ENCODE measurements at regions not wholly inside any gene's neighbourhood (a gene's known extent, or its start where the extent isn't known, plus 50 kb on each side); places are given as distances from the start of the nearest gene placed in this dataset.
"Not testable (repeated sequence)": the region's sequence is repeated elsewhere in the genome, so short reads cannot be mapped to it uniquely, and the experiment has no call there.

GRCh38 chr14:58904776-58905175 is 267.0 kb downstream of the DACT1 start:
- no peak for DNase-seq

- no peak for DNase-seq
Observed at GRCh38 chr14:58907803-58908202, 270.0 kb downstream of the DACT1 start.

DNA sequence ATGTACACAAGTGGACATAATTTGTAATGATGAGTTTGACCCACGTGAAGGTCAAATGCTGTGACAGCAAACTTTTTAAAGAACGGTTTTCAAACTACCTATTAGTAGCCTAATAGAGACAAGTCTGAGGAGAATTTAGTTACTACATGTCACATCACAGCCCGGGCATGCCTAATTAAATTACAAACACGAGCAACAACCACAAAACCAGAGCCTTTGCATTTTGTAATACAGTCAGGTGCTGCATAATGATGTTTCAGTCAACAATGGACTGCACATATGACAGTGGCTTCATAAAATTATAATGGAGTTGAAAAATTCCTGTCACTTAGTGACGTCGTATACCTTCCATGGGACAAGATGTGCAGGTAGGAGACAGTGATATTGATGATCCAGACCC is 274.5 kb downstream of the DACT1 start:
- DNase-seq: no peak

- no peak for DNase-seq
Observed at GRCh38 chr14:58912799-58913432, 275.2 kb downstream of the DACT1 start.

DNA sequence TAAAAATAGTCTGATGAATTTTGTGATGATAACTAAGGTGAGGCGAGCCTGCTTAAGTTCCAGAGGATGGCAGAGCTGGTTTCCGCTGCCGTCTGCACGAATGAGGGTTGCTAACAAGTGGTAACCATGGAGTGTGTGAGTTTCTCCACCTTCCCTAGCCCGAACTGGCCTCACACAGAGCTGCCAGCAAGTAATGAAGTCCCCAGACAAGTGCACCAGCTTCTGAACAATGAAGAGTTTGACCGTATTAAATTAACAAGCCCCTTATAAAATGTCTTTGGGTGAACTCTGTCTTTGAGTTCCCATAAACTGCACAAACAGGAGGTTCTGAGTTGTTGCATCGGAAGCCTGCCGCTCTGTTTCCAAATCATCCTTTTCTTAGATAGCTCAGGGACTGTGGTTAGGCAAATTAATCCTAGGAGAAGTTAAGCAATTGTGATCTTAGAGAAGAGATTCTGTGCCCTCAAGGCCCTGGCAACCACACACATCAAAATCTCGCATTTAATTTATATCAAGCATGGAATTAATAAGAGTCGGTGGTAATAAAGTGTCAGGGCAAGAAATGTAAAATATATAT is 274.1 kb upstream of the DAAM1 start:
- no peak for DNase-seq

DNA sequence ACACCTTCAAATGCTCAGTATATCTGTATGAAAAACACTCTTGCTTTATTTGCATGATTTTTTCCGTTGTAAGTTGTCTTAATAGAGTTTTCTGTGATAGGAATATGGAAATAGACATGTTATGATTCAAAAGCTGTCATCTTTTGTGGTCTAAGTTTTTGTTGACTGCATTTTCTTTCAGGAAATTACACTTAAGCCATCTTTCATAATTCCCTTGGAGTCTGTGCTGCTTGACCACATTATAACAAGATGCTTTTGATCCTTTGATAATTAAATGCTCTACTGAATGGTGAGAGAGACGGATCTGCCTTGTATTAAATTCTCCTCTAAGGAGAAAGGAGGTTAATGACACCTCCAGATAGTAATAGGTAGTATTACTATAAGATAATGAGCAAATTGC is 272.8 kb upstream of the DAAM1 start:
- no peak for DNase-seq

DNA sequence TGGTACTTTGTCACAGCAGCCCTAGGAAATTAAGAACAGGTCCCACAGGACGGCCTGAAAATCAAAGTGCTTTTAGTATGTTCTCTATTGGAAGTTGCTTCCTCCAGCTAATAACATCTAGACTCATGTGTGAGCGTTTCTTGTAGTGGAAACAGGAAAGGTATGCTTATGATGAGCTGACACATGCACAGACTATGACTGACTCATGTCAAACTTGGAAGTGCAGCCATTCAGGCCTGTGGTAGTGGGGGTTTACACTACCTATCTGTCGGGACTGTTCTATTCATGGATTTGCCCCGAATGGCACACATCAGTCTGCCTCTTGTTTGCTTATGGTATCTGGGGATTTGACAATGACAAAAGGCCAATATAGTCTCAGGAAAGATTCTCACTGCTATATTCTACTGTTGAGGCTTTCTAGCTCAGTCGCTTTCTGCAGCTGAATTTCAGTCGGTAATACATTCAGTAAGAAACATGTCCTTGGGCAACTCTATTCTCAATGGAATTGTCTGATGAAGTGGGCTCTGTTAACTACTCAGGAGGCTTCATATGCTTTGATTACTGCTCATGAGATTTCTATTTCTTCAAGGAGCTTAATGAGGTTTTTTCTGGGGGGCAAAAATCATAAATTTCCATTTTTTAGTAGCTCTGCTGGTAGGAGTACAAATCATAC is 270.3 kb upstream of the DAAM1 start:
- DNase-seq: no peak

DNA sequence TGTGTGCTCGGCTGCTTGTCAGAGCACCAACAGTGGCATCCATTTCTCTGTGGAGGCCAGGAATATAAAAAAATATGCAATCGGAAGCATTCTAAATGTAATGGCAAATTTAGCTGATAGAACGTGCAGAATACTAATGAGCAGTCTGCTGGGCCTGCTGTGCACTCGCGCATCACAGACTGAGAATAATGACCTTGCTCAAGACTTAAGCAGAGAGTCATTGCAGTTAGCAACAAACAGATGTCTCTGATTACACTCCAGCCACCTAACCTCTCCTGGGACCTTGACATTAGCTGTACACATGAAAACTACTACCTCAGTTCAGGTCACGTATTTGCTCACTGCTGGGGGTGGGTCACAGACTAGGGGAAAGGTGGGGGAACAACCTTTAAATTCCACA is 269.2 kb upstream of the DAAM1 start:
- no peak for DNase-seq

DNA sequence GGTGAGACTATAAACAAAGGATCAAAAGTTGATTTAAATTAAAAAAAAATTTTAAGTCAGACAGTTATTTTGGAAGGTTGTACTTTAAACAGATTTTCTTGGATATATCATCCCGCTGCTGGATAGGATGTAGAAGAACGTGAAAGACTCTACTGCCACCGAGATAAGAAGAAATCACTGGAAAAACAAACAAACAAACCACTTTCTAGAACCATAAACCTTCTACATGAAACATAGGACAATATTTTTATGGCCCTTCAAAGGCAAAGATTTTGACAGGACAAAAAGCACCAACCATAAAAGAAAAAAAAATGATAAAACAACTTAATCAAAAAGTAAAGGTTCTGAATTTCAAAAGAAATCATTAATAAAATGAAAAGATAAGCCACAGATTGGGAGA is 268.2 kb upstream of the DAAM1 start:
- DNase-seq: no peak

GRCh38 chr14:58922201-58922940 is 266.1 kb upstream of the DAAM1 start:
- not testable (repeated sequence) for DNase-seq

DNA sequence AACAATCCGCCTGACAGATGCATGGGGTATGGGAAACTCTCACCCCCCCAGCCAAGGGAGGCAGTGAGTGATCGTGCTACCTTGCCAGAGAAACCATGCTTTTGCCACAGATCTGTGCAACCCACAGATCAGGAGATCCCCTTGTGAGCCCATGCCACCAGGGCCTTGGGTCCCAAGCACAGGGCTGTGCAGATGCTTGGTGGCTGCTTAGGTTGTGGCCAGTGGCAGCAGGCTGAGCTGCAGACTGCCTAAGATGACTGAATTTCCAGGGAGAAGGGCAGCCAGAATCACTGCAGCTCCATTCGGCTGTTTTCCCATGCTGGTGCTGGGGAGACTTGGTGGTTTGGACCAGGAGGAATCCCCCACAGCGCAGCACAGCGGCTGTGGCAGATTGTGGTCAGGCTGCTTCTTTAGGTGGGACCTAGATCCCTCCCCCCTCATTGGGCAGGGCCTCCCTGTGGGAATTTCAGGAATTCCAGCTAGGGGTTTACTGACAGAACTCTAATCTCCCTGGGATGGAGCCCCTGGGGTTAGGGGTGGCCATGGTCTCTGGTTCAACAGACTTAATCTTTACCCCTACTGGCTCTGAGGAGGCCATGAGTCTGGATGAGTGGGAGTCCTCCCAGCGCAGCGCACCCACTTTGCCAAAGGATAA is 264.6 kb upstream of the DAAM1 start:
- DNase-seq: no peak

DNA sequence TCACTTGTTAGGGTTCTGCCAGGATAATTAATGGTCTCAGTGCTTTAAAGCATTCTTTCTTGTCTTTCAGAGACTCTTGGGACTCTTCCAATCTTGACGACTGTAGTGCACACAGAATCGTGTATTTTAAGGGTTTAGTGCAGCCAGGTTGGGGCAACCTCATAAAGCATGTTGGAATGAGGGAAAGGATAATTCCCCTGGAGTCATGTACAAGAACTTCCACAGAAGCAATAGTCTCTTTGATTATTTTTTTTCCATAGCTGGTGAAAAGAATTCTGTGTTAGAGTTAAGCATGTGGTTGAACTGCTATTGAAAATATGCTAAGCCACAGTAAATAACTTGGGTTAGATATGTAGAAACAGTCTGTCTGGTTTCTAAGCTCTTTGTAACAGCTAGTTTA is 246.8 kb upstream of the DAAM1 start:
- no peak for DNase-seq

- no peak for DNase-seq
Observed at GRCh38 chr14:58942516-58942915, 246.0 kb upstream of the DAAM1 start.

DNA sequence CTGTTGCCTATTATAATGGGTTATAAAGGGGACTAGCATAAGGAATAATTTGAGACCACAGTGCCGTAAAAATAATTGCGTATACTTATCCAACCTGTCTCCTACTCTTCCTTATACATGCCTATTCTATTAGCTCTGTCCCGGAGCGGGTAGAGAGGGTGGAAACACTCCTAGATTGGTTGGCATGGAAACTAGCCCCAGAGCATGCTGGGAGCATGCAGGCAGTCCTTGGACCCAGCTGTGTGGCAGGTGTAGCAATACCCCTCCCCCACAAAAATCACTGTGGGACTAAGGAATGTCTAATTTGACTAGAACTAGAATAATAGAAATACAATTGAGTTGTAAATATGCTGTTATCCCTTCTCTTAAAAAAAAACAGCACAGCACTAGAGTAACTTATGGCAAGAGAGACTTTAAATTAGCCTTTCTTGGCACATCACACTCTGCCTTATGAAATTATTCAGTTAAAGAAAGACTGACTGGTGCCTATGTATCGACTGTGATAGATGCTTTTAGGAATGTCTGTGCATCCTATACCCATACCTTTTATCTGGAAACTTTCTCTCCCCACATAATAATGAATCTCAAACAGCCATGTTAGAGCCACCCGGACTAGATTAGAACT is 244.0 kb upstream of the DAAM1 start:
- no peak for DNase-seq

GRCh38 chr14:58944968-58945356 is 243.5 kb upstream of the DAAM1 start:
- no peak for DNase-seq

- no peak for DNase-seq
Observed at GRCh38 chr14:58946431-58946830, 242.0 kb upstream of the DAAM1 start.

DNA sequence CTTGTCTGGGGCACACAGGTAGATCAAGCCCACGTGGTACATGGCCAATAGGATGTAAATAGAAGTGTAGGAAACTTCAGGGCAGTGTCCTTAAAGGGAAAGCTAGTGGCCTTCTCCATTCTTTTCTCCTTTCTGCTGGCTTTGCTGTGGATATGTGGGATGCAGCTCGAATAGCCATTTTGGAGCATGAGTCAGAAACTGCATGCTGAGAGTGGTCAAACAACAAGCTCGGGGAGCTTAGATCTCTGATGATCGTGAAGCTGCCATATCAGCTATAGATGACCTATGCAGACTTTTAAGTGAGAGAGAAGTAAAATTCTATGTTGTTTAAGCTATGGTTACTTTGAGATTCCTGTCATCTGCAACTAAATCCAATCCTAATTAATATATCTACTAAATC is 241.3 kb upstream of the DAAM1 start:
- DNase-seq: no peak

- DNase-seq: no peak
Observed at GRCh38 chr14:58947814-58948445, 240.5 kb upstream of the DAAM1 start.

DNA sequence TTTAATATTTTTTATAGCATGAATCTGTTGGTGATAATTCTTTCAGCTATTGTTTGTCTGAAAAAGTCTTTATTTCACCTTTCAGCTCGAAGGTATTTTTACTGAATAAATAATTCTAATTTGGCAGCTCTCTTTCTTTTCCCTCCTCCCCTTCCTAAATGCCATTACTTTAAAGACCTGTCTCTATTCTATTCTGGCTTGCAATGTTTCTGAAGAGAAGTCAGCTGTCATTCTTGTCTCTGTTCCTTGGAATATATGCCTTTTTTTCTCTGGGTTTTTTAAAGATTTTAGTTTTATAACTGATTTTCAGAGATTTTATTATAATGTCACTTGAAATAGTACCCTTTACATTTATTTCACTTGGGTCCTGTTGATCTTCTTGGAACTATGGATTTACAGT is 237.9 kb upstream of the DAAM1 start:
- DNase-seq: no peak

DNA sequence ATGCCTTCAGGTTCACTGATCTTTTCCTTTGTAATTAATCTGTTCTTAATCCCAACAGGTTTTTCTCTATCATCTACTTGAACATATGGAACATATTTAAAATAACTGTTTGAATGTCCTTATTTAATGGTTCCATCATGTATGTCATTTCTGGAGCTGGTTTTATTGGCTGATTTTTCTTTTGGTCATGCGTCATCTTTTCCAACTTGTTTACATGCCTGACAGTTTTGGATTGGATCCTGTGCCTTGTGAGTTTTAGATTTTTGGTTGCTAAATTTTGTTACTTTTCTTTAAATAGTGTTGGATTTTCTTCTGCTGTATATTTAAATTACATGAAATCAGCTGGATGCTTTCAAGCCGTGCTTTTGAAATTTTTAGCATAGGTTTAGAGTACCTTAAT is 237.3 kb upstream of the DAAM1 start:
- no peak for DNase-seq

GRCh38 chr14:58954052-58954451 is 234.4 kb upstream of the DAAM1 start:
- DNase-seq: no peak
